Lower lobe of right lung (tissue), 2 donors: ENCODE measurements at regions not wholly inside any gene's neighbourhood (a gene's known extent, or its start where the extent isn't known, plus 50 kb on each side); places are given as distances from the start of the nearest gene placed in this dataset.

ENCODE experiments used
- ATAC-seq, 2 donors: fragments of 200-7000 bp; cut with Tn5 transposase; one replicate each; pipeline ENCODE4 v1.9.1; 2020 to 2022; ENCODE audit warnings: mild to moderate bottlenecking in 2 of 2, moderate library complexity in 2 of 2
- DNase-seq: peaks from one replicate; pipeline ENCODE4 v3.0.0-alpha.2; 2020
- H3K27ac ChIP-seq: fragments of 200-600 bp; one replicate; pipeline ENCODE4 v1.8.0; 2022
- H3K27me3 ChIP-seq: fragments of 200-600 bp; one replicate; pipeline ENCODE4 v1.8.0; 2022; ENCODE audit warnings: low read depth
- H3K36me3 ChIP-seq: fragments of 200-600 bp; one replicate; pipeline ENCODE4 v1.8.0; 2022; ENCODE audit warnings: mild to moderate bottlenecking
- H3K4me1 ChIP-seq: fragments of 200-600 bp; one replicate; pipeline ENCODE4 v1.8.0; 2022
- H3K4me3 ChIP-seq: fragments of 200-600 bp; one replicate; pipeline ENCODE4 v1.8.0; 2022; ENCODE audit warnings: mild to moderate bottlenecking
- H3K9me3 ChIP-seq: fragments of 200-600 bp; one replicate; pipeline ENCODE4 v1.8.0; 2022
- intact Hi-C: fragments of 100-400 bp; cut with DNase I; formaldehyde crosslinking; loops from one replicate; pipeline ENCODE4 v1.11.0; 2022
- TF ChIP-seq, protein P1 (sequence below): fragments of 200-600 bp; IDR thresholded peaks from one replicate; pipeline ENCODE4 v1.8.0; 2022; ENCODE audit warnings: antibody characterized with exemption, mild to moderate bottlenecking
- donor health status: DM: no; HTN: yes; CAD: no; lungs with severe emphysema.

DNA sequence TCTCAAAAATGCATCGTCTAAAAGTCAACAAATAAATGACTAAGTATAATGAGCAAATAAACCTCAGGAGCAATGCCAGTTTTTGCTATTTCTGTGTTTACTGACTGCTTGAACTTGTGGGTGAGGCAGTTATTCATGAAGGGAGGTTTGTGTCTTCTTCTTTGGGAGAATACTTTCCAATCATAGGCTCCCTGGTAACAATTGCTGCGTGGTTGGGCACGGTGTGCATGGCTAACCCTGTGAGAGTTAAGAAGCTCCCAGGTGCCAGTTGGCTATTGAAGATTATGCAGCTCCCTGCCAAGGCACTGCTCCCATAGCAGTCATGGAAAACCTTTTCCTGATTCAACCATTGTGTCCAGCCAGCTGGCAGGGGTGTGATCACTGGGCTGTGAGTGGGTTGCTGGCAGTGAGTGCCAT, 775.9 kb upstream of the GOT2 start:
- Histone ChIP-seq H3K27ac (no peak overlapping the region), H3K9me3 (peaks cover 3% of the 10 kb centered on the region), H3K4me3 (no peak overlapping the region), H3K27me3 (no peaks in the 10 kb centered on the region), H3K36me3 (no peaks in the 10 kb centered on the region), H3K4me1 (no peaks in the 10 kb centered on the region)
- DNase-seq (no peak), ATAC-seq (no peak)
- TF ChIP-seq, protein P1, sequence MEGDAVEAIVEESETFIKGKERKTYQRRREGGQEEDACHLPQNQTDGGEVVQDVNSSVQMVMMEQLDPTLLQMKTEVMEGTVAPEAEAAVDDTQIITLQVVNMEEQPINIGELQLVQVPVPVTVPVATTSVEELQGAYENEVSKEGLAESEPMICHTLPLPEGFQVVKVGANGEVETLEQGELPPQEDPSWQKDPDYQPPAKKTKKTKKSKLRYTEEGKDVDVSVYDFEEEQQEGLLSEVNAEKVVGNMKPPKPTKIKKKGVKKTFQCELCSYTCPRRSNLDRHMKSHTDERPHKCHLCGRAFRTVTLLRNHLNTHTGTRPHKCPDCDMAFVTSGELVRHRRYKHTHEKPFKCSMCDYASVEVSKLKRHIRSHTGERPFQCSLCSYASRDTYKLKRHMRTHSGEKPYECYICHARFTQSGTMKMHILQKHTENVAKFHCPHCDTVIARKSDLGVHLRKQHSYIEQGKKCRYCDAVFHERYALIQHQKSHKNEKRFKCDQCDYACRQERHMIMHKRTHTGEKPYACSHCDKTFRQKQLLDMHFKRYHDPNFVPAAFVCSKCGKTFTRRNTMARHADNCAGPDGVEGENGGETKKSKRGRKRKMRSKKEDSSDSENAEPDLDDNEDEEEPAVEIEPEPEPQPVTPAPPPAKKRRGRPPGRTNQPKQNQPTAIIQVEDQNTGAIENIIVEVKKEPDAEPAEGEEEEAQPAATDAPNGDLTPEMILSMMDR, result no peak
- intact Hi-C loops, result no loop called here

DNA sequence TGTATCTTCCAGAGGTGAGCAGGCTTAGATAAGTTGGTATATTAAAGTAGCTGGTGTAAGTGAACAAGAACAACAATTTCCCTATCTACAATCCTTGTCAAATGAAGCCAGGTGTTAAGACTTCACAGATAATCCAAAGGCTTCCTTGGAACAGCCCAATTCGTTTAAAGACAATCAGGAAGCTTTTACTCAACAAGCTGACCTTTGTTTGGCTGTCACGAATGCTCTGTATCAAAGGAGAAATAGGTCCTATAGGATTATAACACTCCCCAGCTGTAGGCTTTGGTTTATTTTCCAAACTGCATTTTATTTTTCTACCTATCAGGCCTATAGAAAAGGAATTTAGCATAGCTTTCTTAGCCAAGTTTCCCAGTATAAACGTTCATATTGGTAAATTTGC, 766.5 kb upstream of the GOT2 start:
- no peak for DNase-seq
- ATAC-seq, result no peak
- H3K27me3 ChIP-seq, result no peaks in the 10 kb centered on the region
- TF ChIP-seq, protein P1, result no peak
- no peaks in the 10 kb centered on the region for H3K9me3 ChIP-seq
- intact Hi-C loops, result no loop called here
- H3K4me3 ChIP-seq, result no peak overlapping the region
- no peaks in the 10 kb centered on the region for H3K36me3 ChIP-seq
- H3K27ac ChIP-seq, result no peak overlapping the region
- H3K4me1 ChIP-seq, result no peaks in the 10 kb centered on the region

DNA sequence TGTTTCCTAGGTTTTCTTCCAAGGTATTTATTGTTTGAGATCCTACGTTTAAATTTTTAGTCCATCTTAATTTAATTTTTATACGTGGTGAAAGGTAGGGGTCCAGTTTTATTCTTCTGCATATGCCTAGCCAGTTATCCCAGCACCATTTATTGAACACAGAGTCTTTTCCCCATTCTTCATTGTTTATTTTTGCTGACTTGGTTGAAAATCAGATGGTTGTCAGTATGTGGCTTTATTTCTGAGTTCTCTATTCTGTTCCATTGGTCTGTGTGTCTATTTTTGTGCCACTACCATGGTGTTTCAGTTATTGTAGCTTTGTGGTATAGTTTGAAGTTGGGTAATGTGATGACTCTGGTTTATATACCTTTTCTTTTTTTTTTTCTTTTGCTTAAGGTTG, 753.0 kb upstream of the GOT2 start:
- TF ChIP-seq, protein P1, result no peak
- no peak for ATAC-seq
- H3K9me3 ChIP-seq, result no peaks in the 10 kb centered on the region

DNA sequence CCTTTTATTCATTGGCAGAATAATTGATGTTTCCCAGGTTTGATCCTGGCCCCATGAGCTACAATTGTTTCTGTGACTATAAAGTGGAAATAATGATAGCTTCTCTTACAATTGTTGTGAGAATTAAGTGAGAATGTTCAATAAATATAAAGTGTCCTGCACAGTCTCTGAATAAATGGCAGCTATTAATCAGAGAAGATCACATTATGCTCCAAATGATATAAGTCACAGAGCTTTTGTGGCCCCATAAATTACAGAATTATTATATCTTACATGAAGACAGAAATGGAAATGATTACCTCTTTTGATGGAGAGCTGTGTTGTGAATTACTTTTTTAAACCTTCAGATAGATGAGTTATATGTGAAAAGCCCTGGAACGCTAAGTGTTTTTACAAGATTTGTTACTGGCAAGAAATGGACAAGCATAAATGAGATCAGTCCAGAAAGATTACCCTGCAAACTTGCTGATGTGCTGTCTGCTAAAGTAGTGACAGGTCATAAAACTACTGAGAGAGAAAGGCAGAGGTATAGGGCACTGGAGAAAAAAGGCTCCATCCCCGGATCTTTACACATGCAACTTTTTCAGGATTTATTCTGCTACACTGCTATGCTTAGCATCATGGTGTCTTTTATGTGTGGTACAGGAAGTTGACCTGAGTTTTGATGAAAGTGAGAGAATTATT, 750.9 kb upstream of the GOT2 start:
- H3K27ac ChIP-seq, result no peak overlapping the region
- no peaks in the 10 kb centered on the region for H3K27me3 ChIP-seq
- no peaks in the 10 kb centered on the region for H3K36me3 ChIP-seq
- H3K9me3 ChIP-seq, result no peaks in the 10 kb centered on the region
- ATAC-seq (no peak), DNase-seq (no peak)
- TF ChIP-seq, protein P1, result no peak
- intact Hi-C loops, result no loop called here
- no peaks in the 10 kb centered on the region for H3K4me1 ChIP-seq
- no peak overlapping the region for H3K4me3 ChIP-seq

More for the DNA sequence above, 753.0 kb upstream of the GOT2 start:
- H3K4me1 ChIP-seq, result no peaks in the 10 kb centered on the region
- intact Hi-C loops, result no loop called here
- DNase-seq, result no peak
- no peaks in the 10 kb centered on the region for H3K27me3 ChIP-seq
- H3K27ac ChIP-seq, result no peak overlapping the region
- H3K4me3 ChIP-seq, result no peak overlapping the region
- H3K36me3 ChIP-seq, result no peaks in the 10 kb centered on the region

DNA sequence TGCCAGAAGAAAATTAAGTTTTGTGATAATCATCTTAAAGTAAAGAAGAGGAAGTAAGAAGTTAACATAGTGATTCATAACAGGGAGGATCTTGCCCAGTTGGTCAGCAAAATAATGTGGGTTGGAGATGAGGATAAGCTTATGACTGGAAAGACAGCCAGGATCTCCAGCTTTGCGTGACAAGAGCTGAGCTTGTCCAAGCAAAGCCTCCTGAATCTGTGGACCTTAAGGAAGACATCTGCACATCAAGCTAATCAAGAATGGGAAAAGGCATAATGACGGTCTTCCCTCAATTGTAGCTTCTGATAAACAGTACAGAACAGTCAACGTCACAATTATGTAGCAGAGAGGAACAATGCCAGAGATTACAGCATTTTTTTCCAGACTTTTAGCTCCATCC, 744.7 kb upstream of the GOT2 start:
- DNase-seq, result no peak
- ATAC-seq, result no peak
- TF ChIP-seq, protein P1, result no peak
- Histone ChIP-seq H3K36me3 (no peaks in the 10 kb centered on the region), H3K27me3 (no peaks in the 10 kb centered on the region), H3K27ac (no peak overlapping the region), H3K9me3 (no peaks in the 10 kb centered on the region), H3K4me3 (no peak overlapping the region), H3K4me1 (no peaks in the 10 kb centered on the region)
- intact Hi-C loops, result no loop called here
